DMS 273 (cell line): ENCODE measurements at regions not wholly inside any gene's neighbourhood (a gene's known extent, or its start where the extent isn't known, plus 50 kb on each side); places are given as distances from the start of the nearest gene placed in this dataset.

Experiments used
- DNase-seq: peaks from one replicate; lab custom pipeline; 2025; ENCODE audit not compliant: unreplicated experiment; lab: John Stamatoyannopoulos, UW

DNA sequence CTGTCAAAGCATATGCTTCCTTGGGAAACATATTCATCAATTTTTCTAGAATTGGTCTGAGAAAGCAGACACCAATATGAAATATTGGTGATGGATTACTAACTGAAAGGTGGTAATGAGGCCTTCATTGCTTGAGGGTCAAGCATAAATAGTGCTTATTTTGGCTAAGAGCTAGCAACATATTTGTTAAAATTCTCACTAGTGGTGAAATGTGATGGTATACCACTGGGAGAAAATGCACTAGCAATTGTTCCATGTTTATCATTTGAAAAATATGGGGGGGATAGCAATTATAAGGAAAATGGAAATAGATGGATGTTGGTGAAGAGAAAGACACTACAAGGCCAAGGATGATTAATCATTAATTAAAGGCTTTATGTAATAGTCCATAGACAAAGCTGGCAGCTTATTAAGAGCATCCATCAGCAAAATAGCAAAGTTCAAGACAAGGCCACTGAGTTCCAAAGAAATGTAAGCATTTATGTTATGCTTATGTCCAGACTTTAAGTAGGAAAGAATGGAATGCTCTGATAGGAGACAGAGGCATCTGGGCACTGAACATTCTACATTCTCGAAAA, 253.7 kb upstream of the PRDM9 start:
- no peak for DNase-seq

DNA sequence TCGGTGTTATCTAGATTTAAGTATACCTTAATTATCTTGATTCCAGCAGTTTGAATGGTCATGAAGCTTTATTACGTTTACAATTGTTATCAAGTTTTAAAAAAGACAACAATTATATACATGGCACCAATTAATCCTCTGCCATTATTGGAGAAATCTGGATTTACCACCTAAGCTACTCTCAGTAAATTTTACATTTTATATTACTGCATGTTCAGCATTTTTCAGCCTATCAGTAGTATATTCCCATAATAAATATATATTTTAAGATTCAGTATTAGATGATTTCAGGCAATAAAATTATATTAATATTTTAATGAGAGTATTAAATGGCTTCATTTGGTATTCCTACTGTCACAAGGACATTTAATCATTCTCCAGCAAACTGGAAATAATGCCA, 264.5 kb upstream of the PRDM9 start:
- DNase-seq, result no peak

DNA sequence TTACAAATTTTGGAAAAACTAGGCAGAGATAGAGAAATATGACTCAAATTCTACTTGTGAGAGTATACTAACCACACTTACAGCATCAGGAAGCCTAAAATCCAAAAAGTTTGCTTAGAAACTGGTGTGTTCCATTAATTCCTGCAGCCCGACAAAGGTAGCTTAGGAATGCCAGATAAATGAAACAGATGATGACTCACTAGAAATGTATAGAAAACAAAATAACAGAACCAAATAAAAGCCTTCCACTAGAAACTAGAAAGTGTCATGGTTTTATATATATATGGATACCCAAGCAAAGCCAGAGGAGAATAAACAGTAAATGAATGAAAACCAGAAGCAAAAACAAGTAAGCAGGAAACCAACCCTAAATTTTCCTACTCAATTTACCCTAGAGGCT, 272.2 kb upstream of the PRDM9 start:
- DNase-seq, result no peak

DNA sequence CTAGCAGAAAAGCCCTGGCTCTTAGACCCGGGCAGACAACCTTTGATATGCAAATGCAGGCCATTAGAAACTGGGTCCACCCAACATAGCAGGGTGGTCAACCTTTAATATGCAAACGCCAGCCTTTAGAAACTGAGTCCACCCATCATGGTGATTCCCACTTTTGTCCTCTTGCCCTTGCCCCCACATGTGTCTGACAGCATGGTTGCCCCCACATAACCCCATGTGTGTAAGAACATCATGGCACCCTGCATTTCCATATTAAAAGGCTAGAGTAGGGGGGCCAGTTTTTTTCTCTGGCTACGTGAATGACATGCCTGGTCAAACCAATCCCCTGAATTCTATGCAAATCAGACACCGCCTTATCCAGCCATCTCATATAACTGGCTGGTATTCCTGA, 273.2 kb upstream of the PRDM9 start:
- DNase-seq, result no peak

DNA sequence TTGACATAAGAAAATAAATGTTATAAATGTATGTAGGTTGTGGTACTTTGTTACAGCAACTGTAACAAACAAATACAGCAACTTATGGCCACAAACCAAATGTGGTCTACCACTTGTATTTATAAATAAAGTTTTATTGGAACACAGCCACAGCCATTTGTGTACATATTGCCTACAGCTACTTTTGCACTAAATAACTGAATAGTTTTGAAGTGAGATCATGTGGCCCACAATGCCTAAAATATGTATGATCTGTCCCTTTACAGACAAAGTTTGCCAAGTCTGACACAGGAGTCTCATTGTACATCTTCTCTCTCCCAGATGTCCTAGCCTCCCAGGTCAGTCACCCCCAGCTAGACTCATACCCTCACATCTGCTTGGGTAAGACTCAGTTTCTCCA, 283.6 kb upstream of the PRDM9 start:
- DNase-seq, result no peak

DNA sequence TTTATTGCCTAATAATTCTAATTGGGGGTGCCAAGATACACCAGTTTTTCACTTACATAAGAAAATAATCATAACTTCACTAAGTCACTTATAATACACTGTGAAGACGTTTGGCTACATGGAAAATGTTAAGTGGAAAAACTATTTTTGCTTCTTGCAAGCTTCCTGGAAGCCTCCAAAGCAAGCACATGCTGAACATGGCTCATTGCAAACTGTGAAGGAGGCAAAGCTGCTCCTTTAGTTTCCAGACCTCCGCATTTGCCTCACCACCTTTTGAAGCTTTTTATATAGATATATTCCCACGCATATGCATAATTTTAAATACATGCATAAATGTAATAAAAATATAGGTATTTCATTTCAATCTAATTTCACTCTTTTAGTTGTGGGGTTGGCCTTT, 285.6 kb upstream of the PRDM9 start:
- no peak for DNase-seq

DNA sequence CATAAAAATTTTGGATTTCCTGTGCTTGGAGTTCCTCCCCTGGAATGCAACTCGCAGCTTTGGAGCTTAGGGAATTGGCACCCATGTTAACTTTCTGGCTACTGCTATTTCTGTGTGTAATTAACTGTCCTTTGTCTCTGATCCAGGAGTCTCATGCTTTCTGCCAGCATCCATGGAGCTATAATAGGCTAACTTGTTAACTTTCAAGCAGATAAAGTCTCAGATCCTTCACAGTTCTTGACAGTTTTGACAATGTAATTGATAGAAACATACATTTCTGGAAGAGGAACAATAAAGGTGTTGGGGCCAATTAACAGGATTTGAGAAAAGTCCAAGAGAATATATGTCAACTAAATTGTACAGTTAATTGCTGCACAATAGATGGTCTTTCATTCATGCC, 290.2 kb upstream of the PRDM9 start:
- DNase-seq, result no peak

DNA sequence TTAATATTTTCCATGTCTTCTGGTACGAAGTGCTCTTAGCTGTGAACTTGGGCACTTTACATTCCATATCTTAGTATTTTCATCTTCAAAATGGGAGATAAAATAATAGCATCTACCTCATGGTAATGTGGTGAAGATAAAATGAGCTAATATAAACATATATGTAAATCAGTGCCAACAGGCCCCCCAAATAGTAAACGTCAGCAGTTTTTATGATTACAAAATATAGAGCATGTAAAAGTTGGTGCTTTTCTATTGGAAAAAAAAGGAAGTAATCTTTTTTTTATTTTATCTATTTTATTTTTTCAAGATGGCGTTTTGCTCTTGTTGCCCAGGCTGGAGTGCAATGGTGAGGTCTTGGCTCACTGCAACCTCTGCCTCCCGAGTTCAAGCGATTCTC, 291.1 kb upstream of the PRDM9 start:
- no peak for DNase-seq

DNA sequence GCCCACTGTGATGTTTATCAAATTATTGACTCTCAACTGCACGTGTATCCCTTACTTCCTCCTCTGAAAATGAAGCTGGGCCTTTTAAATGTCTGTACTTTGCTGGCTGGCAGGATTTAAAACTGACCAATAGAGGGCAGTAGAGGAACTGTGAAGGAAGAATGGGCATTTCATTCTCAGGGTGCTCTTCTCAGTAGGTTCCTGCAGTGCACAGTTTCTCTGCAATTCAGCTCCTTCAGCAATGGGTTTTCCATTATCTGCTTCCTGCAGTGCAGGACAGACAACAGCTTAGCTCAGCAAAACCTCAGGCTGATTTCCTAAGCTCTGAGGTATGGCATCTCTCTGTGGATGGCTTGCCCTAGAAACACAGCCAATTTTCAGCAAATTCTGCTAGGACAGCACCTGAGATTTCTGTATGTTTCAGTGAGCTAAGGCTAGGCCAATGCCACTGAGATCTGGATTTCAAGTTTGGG, 298.4 kb upstream of the PRDM9 start:
- DNase-seq, result peak; percentile 89

DNA sequence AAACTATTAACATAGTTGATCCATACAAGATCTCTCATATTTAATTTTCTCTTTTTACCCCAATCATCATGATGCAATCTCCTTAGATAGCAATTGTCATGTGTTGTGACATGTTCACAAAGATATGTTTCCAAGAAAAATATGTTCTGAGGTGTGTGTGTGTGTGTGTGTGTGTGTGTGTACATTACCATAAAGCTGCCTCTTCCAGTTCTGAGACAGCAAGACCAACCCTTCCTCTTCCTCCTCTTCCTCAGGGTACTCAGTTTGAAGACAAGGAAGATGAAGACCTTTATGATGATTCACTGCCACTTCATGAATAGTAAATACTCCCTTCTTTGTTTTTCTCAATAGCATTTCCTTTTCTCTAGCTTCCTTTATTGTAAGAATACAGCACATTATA, 303.3 kb upstream of the PRDM9 start:
- DNase-seq, result no peak

DNA sequence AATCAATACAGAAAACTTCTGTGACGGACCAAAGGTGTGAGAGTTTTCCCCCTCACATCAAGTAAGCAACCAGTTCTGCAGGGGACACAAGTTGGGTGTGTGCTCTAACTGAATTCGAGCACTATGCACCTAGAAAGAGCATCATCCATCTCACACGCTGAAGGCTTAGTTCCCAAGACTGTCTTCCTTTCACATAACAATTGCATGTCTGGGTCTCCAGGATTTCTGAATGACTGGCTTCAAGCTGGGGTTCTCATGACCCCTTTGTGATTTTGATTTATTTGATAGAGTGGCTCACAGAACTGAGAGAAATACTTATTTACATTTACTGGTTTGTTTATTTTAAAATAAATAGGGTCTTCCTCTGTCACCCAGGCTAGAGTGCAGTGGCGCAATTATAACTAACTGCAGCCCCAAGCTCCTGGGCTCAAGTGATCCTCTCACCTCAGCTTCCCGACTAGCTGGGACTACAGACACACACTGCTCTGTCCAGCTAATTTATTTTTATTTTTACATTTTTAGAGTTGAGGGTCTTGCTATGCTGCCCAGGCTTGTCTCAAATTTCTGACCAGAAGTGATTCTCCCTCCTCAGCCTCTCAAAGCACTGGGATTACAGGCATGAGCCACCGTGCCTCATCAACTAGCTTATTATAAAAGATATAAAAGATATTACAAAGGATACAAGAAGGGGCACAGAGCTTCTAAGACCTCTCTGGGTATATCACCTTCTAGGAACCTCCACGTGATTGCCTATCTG, 316.7 kb upstream of the CDH12 start:
- no peak for DNase-seq

DNA sequence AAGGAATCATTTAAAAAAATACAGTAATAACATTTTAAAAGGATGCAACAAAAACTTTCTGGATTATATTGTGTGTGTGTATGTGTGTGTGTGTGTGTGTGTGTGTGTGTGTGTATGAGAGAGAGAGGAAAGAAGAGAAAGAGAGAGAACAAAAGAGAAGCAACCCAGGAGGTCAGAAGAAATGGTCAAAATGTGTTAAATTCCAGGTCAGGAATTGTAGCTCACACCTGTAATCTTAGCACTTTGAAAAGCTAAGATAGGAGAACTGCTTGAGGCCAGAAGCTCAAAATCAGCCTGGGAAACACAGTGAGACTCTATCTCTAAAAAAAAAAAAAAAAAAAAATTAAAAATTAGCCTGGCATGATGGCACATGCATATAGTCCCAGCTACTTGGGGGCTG, 311.8 kb upstream of the CDH12 start:
- DNase-seq, result no peak

DNA sequence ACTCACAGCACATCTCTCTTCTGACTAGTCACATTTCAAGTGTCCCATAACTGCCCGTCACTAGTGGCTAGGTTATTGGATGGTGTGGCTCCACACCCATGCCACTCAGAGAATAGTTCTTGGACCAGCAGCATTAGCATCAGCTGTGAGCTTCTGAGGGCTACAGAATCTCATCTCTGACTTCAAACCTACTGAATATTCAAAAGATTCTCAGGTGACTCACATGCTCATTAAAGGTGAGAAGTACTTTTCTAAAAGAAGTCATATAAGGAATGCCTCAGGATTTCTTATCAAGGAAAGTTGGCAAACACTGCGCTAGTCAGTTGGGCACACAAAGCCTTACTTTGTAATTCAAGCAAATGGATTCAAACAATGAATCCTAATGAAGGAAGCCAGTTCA, 305.0 kb upstream of the CDH12 start:
- no peak for DNase-seq

DNA sequence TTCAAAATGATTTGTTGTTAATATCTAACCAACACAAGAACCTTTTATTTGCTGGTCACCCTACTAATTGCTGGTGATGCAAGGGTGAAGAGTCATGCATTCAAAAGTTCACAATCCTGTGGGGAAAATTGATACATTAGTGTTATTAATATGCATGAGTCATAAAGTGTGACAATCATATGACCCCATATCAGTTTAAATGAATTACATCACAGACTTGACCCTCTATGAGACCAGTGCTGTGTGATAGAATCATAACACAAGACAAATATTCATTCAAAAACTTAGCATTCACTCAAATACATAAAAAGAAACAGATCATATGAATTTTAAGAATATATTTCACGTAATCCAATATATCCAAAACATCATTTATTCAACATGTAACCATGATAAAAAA, 304.6 kb upstream of the CDH12 start:
- no peak for DNase-seq

DNA sequence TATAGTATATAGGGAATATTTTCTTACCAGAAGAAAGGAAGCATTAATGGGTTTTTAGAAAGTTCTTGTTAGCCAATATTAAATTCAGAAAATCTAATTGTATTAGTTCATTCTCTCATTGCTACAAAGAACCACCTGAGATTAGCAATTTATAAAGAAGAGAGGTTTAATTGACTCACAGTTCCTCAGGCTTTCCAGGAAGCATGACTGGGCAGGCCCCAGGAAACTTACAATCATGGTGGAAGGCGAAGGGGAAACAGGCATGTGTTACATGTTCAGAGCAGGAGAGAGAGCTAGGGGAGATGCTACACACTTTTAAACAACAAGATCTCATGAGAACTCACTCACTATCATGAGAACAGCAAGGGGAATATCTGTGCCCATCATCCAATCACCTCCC, 304.0 kb upstream of the CDH12 start:
- DNase-seq, result no peak

DNA sequence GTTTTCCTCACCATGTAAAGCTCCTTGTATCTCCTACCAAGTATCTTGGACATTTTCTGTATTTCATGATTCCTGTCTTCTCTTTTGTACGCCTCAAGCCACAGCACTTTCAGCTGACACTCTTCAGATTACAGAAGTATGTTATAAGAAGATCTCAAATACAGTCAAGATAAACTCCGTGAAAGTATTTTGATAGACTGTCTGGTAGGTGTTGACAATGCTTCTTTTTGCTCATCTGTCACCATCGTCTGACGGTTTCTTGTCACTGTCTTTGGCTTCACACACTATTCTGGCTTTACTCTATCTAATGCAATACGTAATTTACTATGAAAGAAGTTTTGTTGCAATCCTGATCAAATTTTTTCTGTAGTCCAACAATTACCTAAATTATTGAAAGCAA, 294.5 kb upstream of the CDH12 start:
- no peak for DNase-seq

DNA sequence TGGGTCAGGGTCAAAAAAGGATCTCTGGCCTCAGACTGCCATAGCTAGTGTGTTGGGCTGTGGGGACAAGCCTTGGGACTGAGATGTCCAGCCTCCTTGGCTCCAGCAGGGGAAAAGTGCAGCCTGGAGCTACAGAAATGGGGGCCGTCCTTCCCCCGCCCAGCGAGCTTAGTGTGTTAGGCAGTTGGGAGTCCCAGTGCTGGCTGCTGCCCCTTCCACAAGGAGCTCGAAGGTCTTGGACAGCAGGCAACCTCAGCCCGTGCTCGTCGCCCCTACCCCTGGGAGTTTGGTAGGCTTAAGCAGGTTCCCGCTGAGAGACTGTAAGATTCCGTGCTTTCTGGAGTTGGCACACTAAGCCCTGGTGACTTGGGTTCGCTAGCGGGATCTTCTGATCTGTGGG, 293.0 kb upstream of the CDH12 start:
- DNase-seq, result no peak

DNA sequence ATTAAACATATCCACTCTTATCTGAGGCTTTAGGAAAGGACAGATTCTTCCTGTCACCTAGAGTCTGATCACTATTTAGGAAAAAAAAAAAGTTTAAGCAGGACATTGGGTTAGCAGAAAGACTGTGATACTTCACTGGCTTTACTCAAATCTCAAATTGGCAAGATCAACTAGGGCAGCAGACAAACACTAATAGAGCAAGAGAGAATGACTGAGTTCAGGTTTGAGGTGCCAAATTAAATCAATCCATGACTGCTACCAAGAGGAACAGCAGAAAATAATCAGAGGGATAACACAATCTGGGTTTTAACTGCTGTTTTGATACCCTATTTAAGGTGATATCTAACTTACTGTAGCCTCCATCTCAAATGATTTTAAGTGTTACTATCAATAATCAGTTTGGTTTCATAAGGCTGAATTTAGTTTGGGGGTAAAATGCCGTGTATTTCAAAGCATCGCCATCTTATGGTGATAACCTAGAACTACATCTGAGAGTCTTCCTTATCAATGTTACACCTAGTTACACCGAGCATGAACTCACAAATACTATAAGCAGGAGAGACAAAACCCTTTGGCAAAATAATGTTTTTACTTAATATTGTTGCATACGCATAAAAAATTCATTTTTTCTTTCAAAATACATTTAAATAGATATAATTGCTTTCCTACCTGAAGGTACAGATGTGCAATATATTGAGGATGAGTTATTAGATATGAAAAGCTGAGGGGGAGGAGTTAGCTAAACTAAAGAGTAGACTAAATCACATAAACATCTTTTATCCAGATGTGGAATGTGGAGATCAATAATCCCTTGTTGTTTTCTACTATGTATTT, 286.4 kb upstream of the CDH12 start:
- peak; percentile 77 for DNase-seq

DNA sequence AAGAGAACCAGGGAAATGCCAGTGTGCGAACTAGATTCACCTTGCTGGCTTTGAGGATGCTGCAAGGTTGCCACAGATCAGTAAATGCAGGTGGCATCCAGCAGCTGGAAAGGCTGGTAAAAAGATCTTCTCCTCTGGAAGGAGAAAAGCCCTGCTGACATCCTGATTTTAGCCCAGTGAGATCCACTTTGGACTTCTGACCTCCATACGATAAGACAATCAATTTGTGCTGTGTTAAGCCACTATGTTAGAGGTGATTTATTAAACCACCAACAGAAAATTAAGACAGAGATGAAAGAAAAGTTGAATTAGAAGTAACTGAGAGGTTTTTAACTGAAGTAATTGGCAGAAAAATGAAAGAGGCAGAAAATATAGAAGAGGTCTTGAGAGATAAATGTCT, 283.8 kb upstream of the CDH12 start:
- DNase-seq, result no peak

DNA sequence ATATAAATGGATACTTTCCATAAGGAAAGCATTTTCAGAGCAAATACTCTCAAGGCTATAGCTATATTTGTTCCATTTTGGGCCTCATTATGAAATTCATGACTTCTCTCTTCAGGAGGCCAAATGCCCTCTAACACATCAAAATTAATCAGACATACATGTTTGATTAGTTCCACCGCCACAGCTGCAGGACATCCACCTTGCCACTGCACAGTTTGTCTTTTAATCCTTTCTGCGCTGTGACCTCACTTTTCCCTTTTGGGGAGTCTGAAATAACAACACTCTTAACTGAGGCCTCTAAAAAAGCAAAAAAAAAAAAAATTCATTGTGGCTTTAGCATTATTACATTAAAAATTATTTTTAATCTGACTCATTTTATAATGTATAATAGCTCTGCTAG, 279.1 kb upstream of the CDH12 start:
- no peak for DNase-seq

DNA sequence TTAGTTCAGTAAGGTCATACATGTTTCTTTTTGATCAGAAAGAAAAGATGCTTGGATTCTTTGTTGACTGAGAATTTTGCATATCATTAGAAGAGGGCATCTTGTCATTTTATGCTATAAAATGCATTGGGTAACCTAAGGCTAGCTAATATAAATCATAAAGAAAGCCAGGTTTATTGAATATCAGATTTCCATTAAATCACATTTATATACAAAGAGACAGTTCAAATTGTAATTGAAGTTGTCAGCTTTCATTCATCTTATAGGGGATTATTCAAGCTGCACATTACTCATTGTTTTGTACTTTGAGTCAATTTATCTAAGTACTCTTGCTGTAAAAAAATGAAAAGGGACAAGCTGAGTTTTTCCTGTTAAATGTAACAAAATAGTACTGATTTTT, 259.1 kb upstream of the CDH12 start:
- DNase-seq, result no peak

DNA sequence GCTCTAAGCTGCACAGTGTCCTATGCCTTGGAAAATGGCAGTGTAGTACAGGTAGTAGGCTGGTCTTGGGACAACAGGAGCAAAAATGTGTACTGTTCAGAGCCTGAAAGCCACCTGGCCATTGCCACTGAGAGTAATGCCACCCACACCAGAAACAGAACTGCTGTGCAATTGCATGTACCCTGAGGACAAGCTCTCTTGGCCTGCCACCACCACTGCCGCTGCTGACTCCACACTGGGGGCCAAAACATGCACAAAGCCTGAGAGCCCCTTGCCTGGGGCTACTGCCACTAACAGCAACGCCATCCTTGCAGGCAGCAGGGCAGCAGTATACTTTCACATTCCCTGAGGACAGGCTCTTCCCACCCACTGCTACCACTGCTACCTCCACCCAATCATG, 251.9 kb upstream of the CDH12 start:
- no peak for DNase-seq
